HG03565 (cell line): ENCODE measurements at regions not wholly inside any gene's neighbourhood (a gene's known extent, or its start where the extent isn't known, plus 50 kb on each side); places are given as distances from the start of the nearest gene placed in this dataset.
"Not testable (repeated sequence)": the region's sequence is repeated elsewhere in the genome, so short reads cannot be mapped to it uniquely, and the experiment has no call there.

Source experiments
- ATAC-seq: cut with Tn5 transposase; IDR thresholded peaks from one replicate; pipeline ENCODE4 v1.9.1; 2021; ENCODE audit warnings: mild to moderate bottlenecking, moderate library complexity; ENCODE audit not compliant: unreplicated experiment

GRCh38 chr6:92008757-92009502, 1410.4 kb downstream of the EPHA7 start:
- ATAC-seq: no peak

GRCh38 chr6:92000112-92000511, 1413.2 kb upstream of the MAP3K7 start:
- no peak for ATAC-seq

- ATAC-seq: no peak
Observed at GRCh38 chr6:91994787-91995186, 1407.9 kb upstream of the MAP3K7 start.

- ATAC-seq: no peak
Observed at GRCh38 chr6:91982559-91982958, 1395.7 kb upstream of the MAP3K7 start.

GRCh38 chr6:91976797-91977196, 1389.9 kb upstream of the MAP3K7 start:
- no peak for ATAC-seq

- ATAC-seq: no peak
Observed at GRCh38 chr6:91970700-91971099, 1383.8 kb upstream of the MAP3K7 start.

GRCh38 chr6:91965872-91966271, 1379.0 kb upstream of the MAP3K7 start:
- no peak for ATAC-seq

- ATAC-seq: no peak
Observed at GRCh38 chr6:91961671-91962070, 1374.8 kb upstream of the MAP3K7 start.

GRCh38 chr6:91961236-91961635, 1374.4 kb upstream of the MAP3K7 start:
- ATAC-seq: no peak

GRCh38 chr6:91941838-91942237, 1355.0 kb upstream of the MAP3K7 start:
- no peak for ATAC-seq

- no peak for ATAC-seq
Observed at GRCh38 chr6:91940801-91941200, 1353.9 kb upstream of the MAP3K7 start.

GRCh38 chr6:91926827-91927226, 1340.0 kb upstream of the MAP3K7 start:
- ATAC-seq: no peak

- ATAC-seq: no peak
Observed at GRCh38 chr6:91926361-91926760, 1339.5 kb upstream of the MAP3K7 start.

- no peak for ATAC-seq
Observed at GRCh38 chr6:91911945-91912344, 1325.1 kb upstream of the MAP3K7 start.

GRCh38 chr6:91904586-91905164, 1317.8 kb upstream of the MAP3K7 start:
- ATAC-seq: no peak

- ATAC-seq: no peak
Observed at GRCh38 chr6:91895599-91896285, 1308.9 kb upstream of the MAP3K7 start.

GRCh38 chr6:91886183-91886795, 1299.4 kb upstream of the MAP3K7 start:
- ATAC-seq: no peak

- not testable (repeated sequence) for ATAC-seq
Observed at GRCh38 chr6:91881791-91882190, 1294.9 kb upstream of the MAP3K7 start.

GRCh38 chr6:91879386-91879995, 1292.6 kb upstream of the MAP3K7 start:
- no peak for ATAC-seq

GRCh38 chr6:91877994-91878393, 1291.1 kb upstream of the MAP3K7 start:
- no peak for ATAC-seq

GRCh38 chr6:91874971-91875370, 1288.1 kb upstream of the MAP3K7 start:
- ATAC-seq: no peak
